ENCODE measurements at regions not wholly inside any gene's neighbourhood (a gene's known extent, or its start where the extent isn't known, plus 50 kb on each side); places are given as distances from the start of the nearest gene placed in this dataset.

GRCh38 chr6:105600336-105601260, 197.7 kb upstream of the PREP start:
- DNase-seq = no peak

- DNase-seq = no peak
Measured at GRCh38 chr6:105598264-105598663, 195.4 kb upstream of the PREP start.

DNA sequence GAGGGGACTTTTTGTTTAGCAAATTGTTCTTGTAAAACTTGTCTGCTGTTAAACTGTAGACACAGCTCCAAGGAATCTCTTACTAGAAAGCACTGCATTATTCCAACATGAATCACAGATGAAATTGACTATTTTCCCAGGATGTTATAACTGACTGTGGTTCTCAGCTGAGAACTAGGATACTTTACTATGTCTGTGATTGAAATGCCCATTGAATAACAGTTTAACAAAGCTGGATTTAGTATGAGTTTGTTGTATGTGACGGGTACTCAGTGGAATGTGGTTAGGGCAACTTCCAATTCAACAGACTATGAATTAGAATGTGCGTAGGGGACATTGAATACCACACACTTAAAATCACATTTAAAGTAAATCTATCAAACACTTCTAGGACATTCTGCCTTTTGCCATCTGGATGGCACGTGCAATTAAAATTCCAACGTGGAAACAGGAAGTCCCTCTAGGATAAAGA, 193.4 kb upstream of the PREP start:
- DNase-seq = no peak

GRCh38 chr6:105595829-105596228, 192.9 kb upstream of the PREP start:
- no peak for DNase-seq

GRCh38 chr6:105594821-105595220, 191.9 kb upstream of the PREP start:
- DNase-seq = no peak

- DNase-seq = no peak
Measured at GRCh38 chr6:105593805-105594671, 191.2 kb upstream of the PREP start.

GRCh38 chr6:105593056-105593690, 190.3 kb upstream of the PREP start:
- DNase-seq = no peak

- DNase-seq = no peak
Measured at GRCh38 chr6:105592329-105592728, 189.4 kb upstream of the PREP start.

GRCh38 chr6:105591053-105591452, 188.2 kb upstream of the PREP start:
- DNase-seq = no peak

- DNase-seq = no peak
Measured at GRCh38 chr6:105588123-105588710, 185.3 kb upstream of the PREP start.

DNA sequence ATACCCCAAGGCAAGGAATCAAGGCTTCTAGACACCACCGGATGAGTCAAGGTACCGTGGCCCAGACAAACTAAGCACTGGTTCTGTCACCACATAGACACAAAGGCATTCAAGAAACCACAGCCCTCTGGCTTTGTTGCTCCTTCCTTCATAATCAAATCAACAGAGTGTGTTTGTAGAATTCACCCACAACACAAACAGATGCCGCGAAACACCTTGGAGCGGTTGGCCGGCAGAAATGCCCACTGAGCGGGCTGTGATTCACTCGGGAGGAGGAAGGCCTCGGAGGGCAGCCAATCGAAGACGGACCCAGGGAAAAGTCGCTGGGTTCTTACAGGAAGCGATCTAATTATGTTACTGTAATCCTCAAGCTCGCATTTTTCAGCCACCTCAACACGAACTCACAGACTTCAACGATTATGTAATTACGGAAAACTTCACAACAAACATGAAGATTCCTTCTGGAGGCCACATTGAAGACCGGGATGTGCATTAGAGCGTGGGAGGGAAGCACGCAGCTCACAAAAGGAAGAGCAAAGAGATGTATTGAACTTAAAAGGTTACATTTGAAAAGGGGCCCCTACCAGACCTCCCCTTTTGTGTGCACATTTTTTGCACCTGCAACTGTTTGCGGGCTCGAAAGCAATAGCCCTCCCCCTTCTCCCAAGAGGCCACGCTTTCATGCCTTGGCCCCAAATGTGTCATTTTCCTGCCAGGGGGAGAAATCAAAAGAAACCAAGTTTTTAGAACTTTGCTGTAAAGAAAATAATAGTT, 184.7 kb upstream of the PREP start:
- DNase-seq = peak; percentile 36

- DNase-seq = no peak
Measured at GRCh38 chr6:105578179-105578707, 175.4 kb upstream of the PREP start.

- no peak for DNase-seq
Measured at GRCh38 chr6:105573556-105573955, 170.7 kb upstream of the PREP start.

DNA sequence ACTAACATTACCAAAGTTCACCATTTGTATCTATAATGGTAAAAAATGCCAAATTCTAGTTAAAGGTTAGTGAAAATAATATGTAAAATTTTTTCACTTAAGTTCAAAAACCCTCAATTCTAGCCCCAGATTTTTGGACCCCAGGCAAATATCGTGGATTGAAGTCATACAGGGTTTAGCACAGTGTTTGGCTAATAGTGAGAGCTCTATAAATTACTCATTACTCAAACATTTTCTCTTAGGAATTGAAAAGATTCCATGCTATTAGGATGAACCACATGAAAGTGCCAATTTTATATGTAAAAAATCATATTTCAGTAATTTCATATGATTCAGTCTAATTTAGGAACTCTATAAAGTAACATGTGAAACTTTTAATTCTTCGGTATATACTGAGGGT, 170.3 kb upstream of the PREP start:
- DNase-seq = no peak

GRCh38 chr6:105570416-105570815, 167.5 kb upstream of the PREP start:
- DNase-seq = no peak

- DNase-seq = no peak
Measured at GRCh38 chr6:105569706-105570105, 166.8 kb upstream of the PREP start.

DNA sequence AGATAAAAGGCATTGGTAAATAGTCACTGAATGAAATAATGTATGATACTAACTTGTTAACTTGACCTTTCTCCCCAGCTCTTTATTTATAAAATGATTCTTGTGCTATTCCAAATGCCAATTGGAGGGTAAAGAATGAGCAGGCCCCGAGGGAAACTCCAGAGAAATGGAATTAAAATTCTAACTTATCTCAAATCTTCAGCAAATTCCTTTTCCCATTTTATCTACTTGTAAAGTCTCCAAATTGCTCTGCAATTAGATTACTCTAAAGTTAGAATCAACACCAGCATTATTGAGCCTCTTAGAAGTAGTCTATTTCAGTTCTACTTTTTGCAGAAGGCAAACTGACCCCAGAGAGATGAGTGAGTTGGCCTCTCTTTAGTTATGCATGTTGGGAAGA, 165.9 kb upstream of the PREP start:
- no peak for DNase-seq

GRCh38 chr6:105568142-105568541, 165.3 kb upstream of the PREP start:
- DNase-seq = no peak

GRCh38 chr6:105567140-105567539, 164.3 kb upstream of the PREP start:
- no peak for DNase-seq

DNA sequence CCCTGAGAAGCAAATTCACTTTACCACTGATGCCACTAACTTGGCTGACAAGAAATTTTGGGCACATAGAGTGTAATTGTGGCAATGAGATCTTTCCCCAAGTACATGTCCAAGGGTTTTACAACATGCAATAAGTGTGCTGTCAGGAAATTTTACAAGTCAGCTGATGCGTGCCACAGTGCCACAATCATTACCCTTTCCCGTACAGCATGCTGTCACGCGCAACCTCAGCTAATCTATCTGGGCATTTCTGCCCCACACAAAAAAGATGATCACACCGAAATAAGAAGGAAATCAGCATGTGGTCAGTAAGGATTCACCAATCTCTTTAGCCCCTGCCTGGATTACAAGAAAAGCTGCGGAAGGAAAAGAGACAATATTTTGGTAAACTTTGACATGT, 163.6 kb upstream of the PREP start:
- DNase-seq = no peak

DNA sequence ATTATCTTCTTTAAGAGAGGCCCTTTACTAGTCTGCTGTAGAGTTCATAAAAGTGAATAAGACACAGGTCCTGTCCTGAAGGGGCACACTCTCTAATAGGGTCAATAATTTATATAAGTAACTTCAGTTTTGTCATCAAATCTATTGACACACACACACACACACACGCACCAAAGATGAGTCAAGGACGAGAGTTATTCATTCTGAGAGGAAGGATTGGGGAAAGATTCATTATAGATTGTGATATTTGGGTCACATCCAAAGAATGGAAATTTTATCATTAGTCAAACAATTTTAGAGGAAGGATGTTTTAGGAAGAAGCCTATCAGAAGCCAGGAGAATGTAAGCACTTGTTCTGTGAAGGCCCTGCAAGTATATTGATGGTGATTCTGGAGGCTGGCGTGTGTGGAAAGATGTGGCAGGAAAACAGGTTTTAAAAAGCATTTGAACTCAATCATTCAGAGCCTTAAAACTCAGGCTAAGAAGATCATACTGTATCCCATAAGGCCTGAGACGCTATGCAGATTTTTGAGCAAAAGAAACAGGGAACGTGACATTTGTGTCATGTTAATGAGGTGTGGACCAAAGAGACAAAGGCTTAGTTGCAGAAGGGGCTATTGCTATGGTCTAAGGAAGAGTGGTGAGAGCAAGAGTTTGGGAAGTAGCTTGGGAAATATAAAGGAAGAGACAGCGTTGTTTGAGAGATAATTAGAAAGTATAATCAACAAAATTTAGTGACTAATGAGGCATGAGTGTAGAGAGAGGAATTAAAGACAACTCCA, 161.4 kb upstream of the PREP start:
- no peak for DNase-seq

Measured in activated T-cell treated with anti-CD3 and anti-CD28 coated beads, Interleukin-2, amount 50 U/mL, for 1 hour (primary cell).